ENCODE measurements at regions not wholly inside any gene's neighbourhood (a gene's known extent, or its start where the extent isn't known, plus 50 kb on each side); places are given as distances from the start of the nearest gene placed in this dataset.

GRCh38 chr2:239590995-239591915 is 190.4 kb upstream of the HDAC4 start:
- no peak for TF ChIP-seq CTCF (IDR thresholded peaks at IDR 0.05; ENCODE audit: partially characterized antibody, unreplicated experiment)
- Mint-ChIP-seq H3K36me3 (ENCODE audit: unreplicated experiment) (peaks cover 26% of the 10 kb centered on the region), H3K27me3 (ENCODE audit: unreplicated experiment) (peaks cover 15% of the 10 kb centered on the region), H3K4me3 (ENCODE audit: unreplicated experiment) (peak overlapping the region; percentile 33), H3K27ac (ENCODE audit: unreplicated experiment) (no peak overlapping the region), H3K9me3 (ENCODE audit: unreplicated experiment) (peaks cover 16% of the 10 kb centered on the region), H3K4me1 (ENCODE audit: low read depth, unreplicated experiment) (no peaks in the 10 kb centered on the region)
- DNase-seq: peak; percentile 8

GRCh38 chr2:239590276-239590675 is 189.5 kb upstream of the HDAC4 start:
- no peak for TF ChIP-seq CTCF (IDR thresholded peaks at IDR 0.05; ENCODE audit: partially characterized antibody, unreplicated experiment)
- peaks cover 13% of the 10 kb centered on the region for H3K9me3 Mint-ChIP-seq (ENCODE audit: unreplicated experiment)
- no peak overlapping the region for H3K4me3 Mint-ChIP-seq (ENCODE audit: unreplicated experiment)
- no peak for DNase-seq
- H3K4me1 Mint-ChIP-seq (ENCODE audit: low read depth, unreplicated experiment): no peaks in the 10 kb centered on the region
- H3K27me3 Mint-ChIP-seq (ENCODE audit: unreplicated experiment): peaks cover 15% of the 10 kb centered on the region
- peaks cover 20% of the 10 kb centered on the region for H3K36me3 Mint-ChIP-seq (ENCODE audit: unreplicated experiment)
- H3K27ac Mint-ChIP-seq (ENCODE audit: unreplicated experiment): no peak overlapping the region

- Mint-ChIP-seq H3K27me3 (ENCODE audit: unreplicated experiment) (peaks cover 15% of the 10 kb centered on the region), H3K4me1 (ENCODE audit: low read depth, unreplicated experiment) (no peaks in the 10 kb centered on the region), H3K27ac (ENCODE audit: unreplicated experiment) (no peak overlapping the region), H3K4me3 (ENCODE audit: unreplicated experiment) (no peak overlapping the region), H3K36me3 (ENCODE audit: unreplicated experiment) (peaks cover 20% of the 10 kb centered on the region), H3K9me3 (ENCODE audit: unreplicated experiment) (peaks cover 12% of the 10 kb centered on the region)
- no peak for TF ChIP-seq CTCF (IDR thresholded peaks at IDR 0.05; ENCODE audit: partially characterized antibody, unreplicated experiment)
- peak; percentile 9 for DNase-seq
Measured at GRCh38 chr2:239589833-239590232, 189.0 kb upstream of the HDAC4 start.

GRCh38 chr2:239589270-239589825 is 188.5 kb upstream of the HDAC4 start:
- TF ChIP-seq CTCF (IDR thresholded peaks at IDR 0.05; ENCODE audit: partially characterized antibody, unreplicated experiment): no peak

More at GRCh38 chr2:239589270-239589825, 188.5 kb upstream of the HDAC4 start:
- no peaks in the 10 kb centered on the region for H3K4me1 Mint-ChIP-seq (ENCODE audit: low read depth, unreplicated experiment)
- no peak overlapping the region for H3K4me3 Mint-ChIP-seq (ENCODE audit: unreplicated experiment)
- peaks cover 10% of the 10 kb centered on the region for H3K9me3 Mint-ChIP-seq (ENCODE audit: unreplicated experiment)
- H3K36me3 Mint-ChIP-seq (ENCODE audit: unreplicated experiment): peaks cover 20% of the 10 kb centered on the region
- peaks cover 15% of the 10 kb centered on the region for H3K27me3 Mint-ChIP-seq (ENCODE audit: unreplicated experiment)
- no peak overlapping the region for H3K27ac Mint-ChIP-seq (ENCODE audit: unreplicated experiment)
- DNase-seq: peak; percentile 6
